Panc1 (cell line): ENCODE measurements at regions not wholly inside any gene's neighbourhood (a gene's known extent, or its start where the extent isn't known, plus 50 kb on each side); places are given as distances from the start of the nearest gene placed in this dataset.

Source experiments
- ATAC-seq: fragments of 200-7000 bp; cut with Tn5 transposase; 2 replicates; pipeline ENCODE4 v1.9.1; 2020; ENCODE audit warnings: mild to moderate bottlenecking, moderate library complexity
- BruUV-seq: library from RNA; stranded (reverse); fragments of 400-500 nt; replicated peaks from 2 replicates; lab custom pipeline; 2021; lab: Mats Ljungman, UMichigan
- CTCF ChIA-PET: fragments of 300-600 bp; sonication (Branson Sonifier 250); formaldehyde crosslinking; loops from one replicate; lab custom pipeline; 2022; ENCODE audit warnings: antibody characterized with exemption; lab: Charles Lee
- POLR2A ChIA-PET: fragments of 300-600 bp; sonication (Branson Sonifier 250); formaldehyde crosslinking; loops from one replicate; lab custom pipeline; 2022; ENCODE audit warnings: antibody characterized with exemption; lab: Charles Lee
- DNase-seq: peaks from one replicate; pipeline ENCODE4 v3.0.0-alpha.2; 2010; ENCODE audit warnings: low read depth, low spot score
- H3K27ac ChIP-seq: 2 replicates; pipeline ENCODE4 v1.5.1; 2011; ENCODE audit warnings: mild to moderate bottlenecking, low read length, inconsistent platforms
- H3K27me3 ChIP-seq: fragments of 200-500 bp; sonication (Bioruptor generic); 2 replicates; pipeline ENCODE4 v1.6.0; 2014; ENCODE audit warnings: low read length, inconsistent platforms; ENCODE audit not compliant: control insufficient read depth, insufficient read depth
- H3K36me3 ChIP-seq: fragments of 200-500 bp; sonication (Bioruptor generic); 2 replicates; pipeline ENCODE4 v1.5.1; 2014; ENCODE audit warnings: inconsistent platforms, mild to moderate bottlenecking, low read length, moderate library complexity; ENCODE audit not compliant: control insufficient read depth, insufficient read depth
- H3K4me1 ChIP-seq: 2 replicates; pipeline ENCODE4 v1.5.1; 2011; ENCODE audit warnings: inconsistent platforms, mild to moderate bottlenecking, low read length, moderate library complexity; ENCODE audit not compliant: control insufficient read depth, insufficient read depth
- H3K4me3 ChIP-seq, 2 experiments: 2 replicates each; pipeline ENCODE4 v1.5.1; 2011 to 2012; ENCODE audit warnings: low read depth in 2 of 2, low read length in 2 of 2, mild to moderate bottlenecking in 2 of 2, inconsistent platforms in 1 of 2, moderate library complexity in 1 of 2
- H3K9me3 ChIP-seq: fragments of 200-500 bp; sonication (Bioruptor generic); 2 replicates; pipeline ENCODE4 v1.5.1; 2014; ENCODE audit warnings: low read depth, mild to moderate bottlenecking, inconsistent platforms, low read length, moderate library complexity; ENCODE audit not compliant: control insufficient read depth, insufficient read depth
- POLR2AphosphoS5 ChIP-seq: IDR thresholded peaks from 2 replicates; pipeline ENCODE4 v1.6.1; 2012; ENCODE audit warnings: mild to moderate bottlenecking, low read depth, low read length, moderate library complexity
- SIN3A ChIP-seq: IDR thresholded peaks from 2 replicates; pipeline ENCODE4 v1.6.1; 2012; ENCODE audit warnings: low read depth, mild to moderate bottlenecking, low read length, moderate library complexity, borderline replicate concordance; ENCODE audit not compliant: insufficient read depth
- TCF7L2 ChIP-seq: IDR thresholded peaks from 2 replicates; pipeline ENCODE4 v1.6.1; 2011; ENCODE audit warnings: mild to moderate bottlenecking, low read depth, low read length, inconsistent platforms
- in situ Hi-C: cut with HindIII; loops from 2 replicates; pipeline ENCODE4 v1.10.0; 2016; ENCODE audit warnings: low sequenced_read_pairs, low pct_unique_long_range_greater_than_20kb
- intact Hi-C: fragments of 100-400 bp; cut with micrococcal nuclease; formaldehyde crosslinking; loops from one replicate; pipeline ENCODE4 v1.10.0; 2022; ENCODE audit not compliant: unreplicated experiment
- TF ChIP-seq, protein P1 (sequence below), 2 experiments: IDR thresholded peaks; 2 replicates each; pipeline ENCODE4 v1.6.1; 2011 to 2012; ENCODE audit warnings: low read depth in 2 of 2, control low read depth in 1 of 2, low read length in 1 of 2, mild to moderate bottlenecking in 1 of 2, moderate library complexity in 1 of 2; ENCODE audit not compliant: insufficient read depth in 1 of 2
- TF ChIP-seq, protein P2 (sequence below): fragments of 450-650 bp; IDR thresholded peaks from 2 replicates; pipeline ENCODE4 v1.5.1; 2017; ENCODE audit warnings: mild to moderate bottlenecking

DNA sequence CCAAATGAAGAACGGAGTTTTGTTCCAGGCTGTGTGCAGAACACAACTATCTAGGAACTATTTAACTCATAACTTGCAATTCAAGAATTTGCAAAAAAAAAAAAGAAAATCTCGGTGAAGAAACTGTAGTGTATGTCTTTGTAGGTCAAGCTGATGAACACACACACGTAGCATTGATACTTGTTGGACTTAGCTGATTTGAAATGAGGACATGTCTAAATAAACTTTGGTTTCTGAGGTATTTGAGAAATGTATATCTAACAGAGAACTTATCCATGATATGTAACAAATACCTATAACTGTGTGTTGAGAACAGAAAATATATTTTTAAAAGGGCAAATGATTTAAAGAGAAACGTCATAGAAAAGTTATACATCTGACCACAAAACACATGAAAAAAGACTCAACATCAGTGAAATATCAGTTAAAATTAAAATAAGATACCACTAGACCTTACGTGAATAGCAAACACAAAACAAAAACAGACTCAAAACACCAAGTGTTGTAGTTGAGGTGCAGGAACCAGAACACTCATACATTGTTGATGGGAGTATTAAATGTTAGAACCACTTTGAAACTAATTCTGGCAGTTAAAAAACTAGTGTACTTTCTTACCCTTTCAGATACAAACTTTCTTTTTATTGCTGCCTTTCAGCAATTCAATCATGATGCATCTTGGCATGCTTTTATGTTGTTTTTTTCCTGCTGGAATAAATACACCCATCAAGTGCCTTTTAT lies 1535.8 kb upstream of the PCDH10 start:
- intact Hi-C loops (no loop called here), in situ Hi-C loops (no loop called here)
- no peak for ATAC-seq
- POLR2A ChIA-PET, result no interaction called here
- CTCF ChIA-PET, result interaction anchor here (0.6 kb wide), 1 partner anchor 30 kb away, joined by 3 read pairs; no protein-coding TSS in a partner anchor
- no peaks in the 10 kb centered on the region for H3K9me3 ChIP-seq
- no peak overlapping the region for H3K4me3 ChIP-seq
- H3K4me1 ChIP-seq, result no peaks in the 10 kb centered on the region
- TF ChIP-seq TCF7L2, result no peak
- TF ChIP-seq SIN3A, result no peak
- TF ChIP-seq, protein P1, sequence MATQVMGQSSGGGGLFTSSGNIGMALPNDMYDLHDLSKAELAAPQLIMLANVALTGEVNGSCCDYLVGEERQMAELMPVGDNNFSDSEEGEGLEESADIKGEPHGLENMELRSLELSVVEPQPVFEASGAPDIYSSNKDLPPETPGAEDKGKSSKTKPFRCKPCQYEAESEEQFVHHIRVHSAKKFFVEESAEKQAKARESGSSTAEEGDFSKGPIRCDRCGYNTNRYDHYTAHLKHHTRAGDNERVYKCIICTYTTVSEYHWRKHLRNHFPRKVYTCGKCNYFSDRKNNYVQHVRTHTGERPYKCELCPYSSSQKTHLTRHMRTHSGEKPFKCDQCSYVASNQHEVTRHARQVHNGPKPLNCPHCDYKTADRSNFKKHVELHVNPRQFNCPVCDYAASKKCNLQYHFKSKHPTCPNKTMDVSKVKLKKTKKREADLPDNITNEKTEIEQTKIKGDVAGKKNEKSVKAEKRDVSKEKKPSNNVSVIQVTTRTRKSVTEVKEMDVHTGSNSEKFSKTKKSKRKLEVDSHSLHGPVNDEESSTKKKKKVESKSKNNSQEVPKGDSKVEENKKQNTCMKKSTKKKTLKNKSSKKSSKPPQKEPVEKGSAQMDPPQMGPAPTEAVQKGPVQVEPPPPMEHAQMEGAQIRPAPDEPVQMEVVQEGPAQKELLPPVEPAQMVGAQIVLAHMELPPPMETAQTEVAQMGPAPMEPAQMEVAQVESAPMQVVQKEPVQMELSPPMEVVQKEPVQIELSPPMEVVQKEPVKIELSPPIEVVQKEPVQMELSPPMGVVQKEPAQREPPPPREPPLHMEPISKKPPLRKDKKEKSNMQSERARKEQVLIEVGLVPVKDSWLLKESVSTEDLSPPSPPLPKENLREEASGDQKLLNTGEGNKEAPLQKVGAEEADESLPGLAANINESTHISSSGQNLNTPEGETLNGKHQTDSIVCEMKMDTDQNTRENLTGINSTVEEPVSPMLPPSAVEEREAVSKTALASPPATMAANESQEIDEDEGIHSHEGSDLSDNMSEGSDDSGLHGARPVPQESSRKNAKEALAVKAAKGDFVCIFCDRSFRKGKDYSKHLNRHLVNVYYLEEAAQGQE (IDR thresholded peaks at IDR 0.05; ENCODE audit: insufficient read depth in 1 of 2, low read depth in 2 of 2, low read length in 1 of 2), result no peak
- no peak for TF ChIP-seq POLR2AphosphoS5
- TF ChIP-seq, protein P2, sequence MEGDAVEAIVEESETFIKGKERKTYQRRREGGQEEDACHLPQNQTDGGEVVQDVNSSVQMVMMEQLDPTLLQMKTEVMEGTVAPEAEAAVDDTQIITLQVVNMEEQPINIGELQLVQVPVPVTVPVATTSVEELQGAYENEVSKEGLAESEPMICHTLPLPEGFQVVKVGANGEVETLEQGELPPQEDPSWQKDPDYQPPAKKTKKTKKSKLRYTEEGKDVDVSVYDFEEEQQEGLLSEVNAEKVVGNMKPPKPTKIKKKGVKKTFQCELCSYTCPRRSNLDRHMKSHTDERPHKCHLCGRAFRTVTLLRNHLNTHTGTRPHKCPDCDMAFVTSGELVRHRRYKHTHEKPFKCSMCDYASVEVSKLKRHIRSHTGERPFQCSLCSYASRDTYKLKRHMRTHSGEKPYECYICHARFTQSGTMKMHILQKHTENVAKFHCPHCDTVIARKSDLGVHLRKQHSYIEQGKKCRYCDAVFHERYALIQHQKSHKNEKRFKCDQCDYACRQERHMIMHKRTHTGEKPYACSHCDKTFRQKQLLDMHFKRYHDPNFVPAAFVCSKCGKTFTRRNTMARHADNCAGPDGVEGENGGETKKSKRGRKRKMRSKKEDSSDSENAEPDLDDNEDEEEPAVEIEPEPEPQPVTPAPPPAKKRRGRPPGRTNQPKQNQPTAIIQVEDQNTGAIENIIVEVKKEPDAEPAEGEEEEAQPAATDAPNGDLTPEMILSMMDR, result no peak
- no peaks in the 10 kb centered on the region for H3K27me3 ChIP-seq
- BruUV-seq, result no TSS peak
- H3K27ac ChIP-seq, result no peak overlapping the region
- no peak for DNase-seq
- H3K36me3 ChIP-seq, result no peaks in the 10 kb centered on the region

DNA sequence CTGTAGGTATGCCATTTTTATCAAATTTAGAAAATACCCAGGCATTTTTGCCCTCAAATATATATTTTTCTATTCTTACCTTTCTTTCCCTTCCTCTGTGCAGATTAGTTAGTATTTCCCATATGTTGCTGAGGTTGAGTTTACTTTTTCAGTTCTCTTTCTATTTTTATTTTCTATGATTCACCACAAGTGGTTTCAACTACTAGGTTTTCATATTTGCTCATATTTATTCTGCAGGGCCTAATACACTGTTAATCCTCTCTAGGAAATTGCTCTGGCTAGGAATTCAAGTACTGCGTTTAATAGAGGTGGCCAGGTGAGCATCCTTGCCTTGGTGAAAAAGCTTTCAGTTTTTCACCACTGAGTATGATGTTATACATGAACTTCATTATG lies 1535.3 kb upstream of the PCDH10 start:
- TF ChIP-seq SIN3A (no peak), TCF7L2 (no peak), POLR2AphosphoS5 (no peak)
- TF ChIP-seq, protein P1 (IDR thresholded peaks at IDR 0.05; ENCODE audit: insufficient read depth in 1 of 2, low read depth in 2 of 2, low read length in 1 of 2), result no peak
- TF ChIP-seq, protein P2, result no peak
- in situ Hi-C loops, result no loop called here
- intact Hi-C loops, result no loop called here
- ChIA-PET CTCF (no interaction called here), POLR2A (no interaction called here)
- H3K4me3 ChIP-seq, result no peak overlapping the region
- no peaks in the 10 kb centered on the region for H3K36me3 ChIP-seq
- no TSS peak for BruUV-seq
- DNase-seq (no peak), ATAC-seq (no peak)
- no peaks in the 10 kb centered on the region for H3K4me1 ChIP-seq
- no peaks in the 10 kb centered on the region for H3K27me3 ChIP-seq
- no peaks in the 10 kb centered on the region for H3K9me3 ChIP-seq
- no peak overlapping the region for H3K27ac ChIP-seq
